GM19035 (cell line): ENCODE measurements at regions not wholly inside any gene's neighbourhood (a gene's known extent, or its start where the extent isn't known, plus 50 kb on each side); places are given as distances from the start of the nearest gene placed in this dataset.
"Not testable (repeated sequence)": the region's sequence is repeated elsewhere in the genome, so short reads cannot be mapped to it uniquely, and the experiment has no call there.

Experiments
- ATAC-seq: cut with Tn5 transposase; IDR thresholded peaks from one replicate; pipeline ENCODE4 v1.9.1; 2021; ENCODE audit not compliant: unreplicated experiment

DNA sequence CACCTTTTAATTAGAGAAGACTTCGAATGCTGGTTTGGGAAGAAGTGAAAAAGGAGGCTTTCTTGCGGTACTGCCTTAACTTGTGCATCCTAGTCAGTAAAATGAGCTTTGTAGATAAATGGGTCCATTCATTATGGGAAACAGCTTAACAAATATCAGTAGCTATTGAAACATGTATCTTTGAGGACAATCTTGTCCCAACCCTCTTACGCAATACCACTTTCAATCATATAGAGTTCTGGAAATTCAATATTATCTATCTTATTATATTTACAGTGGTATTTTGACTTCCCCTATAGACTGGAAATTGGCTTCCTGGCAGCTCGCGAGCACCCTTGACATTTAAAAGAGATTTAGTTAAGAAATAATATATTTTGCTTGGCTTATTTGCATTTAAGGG is 565.8 kb upstream of the NUDT12 start:
- no peak for ATAC-seq

GRCh38 chr5:104126980-104127379 is 564.4 kb upstream of the NUDT12 start:
- ATAC-seq: no peak

- no peak for ATAC-seq
Observed at GRCh38 chr5:104119529-104119928, 556.9 kb upstream of the NUDT12 start.

- no peak for ATAC-seq
Observed at GRCh38 chr5:104111632-104112031, 549.0 kb upstream of the NUDT12 start.

- no peak for ATAC-seq
Observed at GRCh38 chr5:104096451-104096850, 533.9 kb upstream of the NUDT12 start.

GRCh38 chr5:104095527-104095926 is 532.9 kb upstream of the NUDT12 start:
- no peak for ATAC-seq

- no peak for ATAC-seq
Observed at GRCh38 chr5:104088876-104089778, 526.5 kb upstream of the NUDT12 start.

DNA sequence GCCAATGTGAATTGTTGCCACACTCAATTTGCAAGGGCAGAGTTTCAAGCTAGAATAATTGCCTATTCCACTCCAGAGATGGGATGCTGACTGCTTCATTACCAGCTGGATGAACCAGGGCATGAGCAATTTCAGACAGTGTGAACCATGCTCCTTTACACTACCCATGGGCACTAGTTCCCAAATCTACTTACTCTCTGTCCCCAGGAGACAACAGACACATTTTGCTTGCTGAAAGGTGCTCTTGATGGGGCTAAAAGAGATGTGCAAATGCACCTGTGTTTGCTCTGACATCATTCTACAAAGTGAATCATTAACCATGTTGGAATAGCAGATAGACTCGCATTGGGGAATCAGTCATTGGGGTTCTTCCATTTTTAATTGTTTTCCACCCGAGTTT is 522.3 kb upstream of the NUDT12 start:
- no peak for ATAC-seq

DNA sequence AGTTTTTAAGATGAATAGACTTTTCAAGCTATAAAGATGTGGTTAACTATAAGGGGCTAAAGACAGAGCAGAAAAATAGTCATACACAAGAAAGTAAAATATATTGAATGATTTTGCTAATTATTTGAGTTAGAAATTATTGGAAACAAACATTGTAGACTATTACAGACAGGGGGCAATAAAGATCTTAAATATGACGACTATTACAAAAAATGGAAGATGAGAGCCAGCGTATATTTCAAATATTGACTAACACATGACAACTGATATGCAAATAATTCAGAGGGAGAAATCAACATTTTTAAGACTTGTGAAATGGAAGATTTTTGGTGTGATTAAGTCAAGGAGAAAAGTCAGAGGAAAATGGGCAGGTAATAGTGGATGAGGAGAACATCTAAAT is 520.2 kb upstream of the NUDT12 start:
- no peak for ATAC-seq

- no peak for ATAC-seq
Observed at GRCh38 chr5:104081232-104081631, 518.6 kb upstream of the NUDT12 start.

DNA sequence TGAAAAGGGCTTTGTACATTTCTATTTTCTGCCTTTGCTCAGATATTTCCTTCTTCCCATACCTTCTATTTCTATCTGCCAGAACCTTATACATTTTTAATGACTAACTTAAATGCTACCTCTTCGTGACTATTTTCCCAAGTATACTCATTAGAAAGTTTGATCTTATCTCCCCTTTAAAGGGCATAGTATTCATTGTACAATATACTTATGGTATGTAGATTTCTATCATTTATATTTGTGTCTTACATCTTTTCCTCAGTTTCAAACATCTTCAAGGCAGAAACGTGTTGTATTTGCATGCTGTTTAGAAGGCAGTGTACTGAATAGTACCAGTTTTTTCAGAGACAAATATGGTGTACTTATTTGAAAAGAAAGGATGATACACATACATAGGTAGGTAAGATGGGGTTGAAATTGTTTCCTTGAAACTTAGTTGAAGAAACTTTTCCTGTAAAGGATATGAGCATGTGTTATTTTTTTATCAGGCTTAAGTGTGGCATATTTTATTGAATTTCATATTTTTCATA is 518.1 kb upstream of the NUDT12 start:
- no peak for ATAC-seq

DNA sequence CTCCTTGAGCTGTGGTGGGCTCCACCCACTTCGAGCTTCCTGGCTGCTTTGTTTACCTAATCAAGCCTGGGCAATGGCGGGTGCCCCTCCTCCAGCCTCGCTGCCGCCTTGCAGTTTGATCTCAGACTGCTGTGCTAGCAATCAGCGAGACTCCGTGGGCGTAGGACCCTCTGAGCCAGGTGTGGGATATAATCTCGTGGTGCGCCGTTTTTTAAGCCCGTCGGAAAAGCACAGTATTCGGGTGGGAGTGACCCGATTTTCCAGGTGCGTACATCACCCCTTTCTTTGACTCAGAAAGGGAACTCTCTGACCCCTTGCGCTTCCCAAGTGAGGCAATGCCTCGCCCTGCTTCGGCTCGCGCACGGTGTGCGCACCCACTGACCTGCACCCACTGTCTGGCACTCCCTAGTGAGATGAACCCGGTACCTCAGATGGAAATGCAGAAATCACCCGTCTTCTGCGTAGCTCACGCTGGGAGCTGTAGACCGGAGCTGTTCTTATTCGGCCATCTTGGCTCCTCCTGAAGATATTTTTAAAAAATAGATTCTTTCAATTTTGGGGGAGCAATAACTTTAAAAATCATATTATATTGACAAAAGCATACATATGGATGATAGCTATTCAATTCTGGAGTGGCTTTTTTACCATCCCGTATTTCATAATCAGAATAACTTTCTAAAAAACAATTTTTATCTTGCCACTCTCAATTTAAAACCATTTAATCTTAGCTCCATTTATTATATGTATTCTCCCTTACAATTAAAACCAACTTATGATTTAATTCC is 517.5 kb upstream of the NUDT12 start:
- not testable (repeated sequence) for ATAC-seq

- no peak for ATAC-seq
Observed at GRCh38 chr5:104071887-104072286, 509.3 kb upstream of the NUDT12 start.

- no peak for ATAC-seq
Observed at GRCh38 chr5:104062621-104063377, 500.2 kb upstream of the NUDT12 start.

DNA sequence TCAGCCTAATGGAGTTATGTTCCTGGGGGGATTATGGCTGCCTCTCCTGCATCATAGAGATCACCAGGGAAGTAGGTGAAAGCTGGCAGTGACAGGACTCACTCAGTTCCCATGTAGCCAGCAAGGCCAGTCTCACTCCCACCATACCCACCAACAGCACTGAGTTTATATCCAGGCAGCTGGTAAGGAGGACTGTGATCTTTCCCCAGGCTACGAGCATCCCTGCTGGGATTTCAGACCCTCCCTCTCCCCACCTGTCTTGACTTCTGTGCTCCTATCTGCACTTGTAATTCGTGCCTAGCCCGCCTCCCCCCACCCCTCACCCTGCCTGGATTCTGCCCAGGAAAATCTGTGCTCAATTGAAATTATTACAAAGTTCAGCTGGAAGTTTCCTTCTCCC is 499.1 kb upstream of the NUDT12 start:
- no peak for ATAC-seq

- ATAC-seq: no peak
Observed at GRCh38 chr5:104053353-104053649, 490.7 kb upstream of the NUDT12 start.

DNA sequence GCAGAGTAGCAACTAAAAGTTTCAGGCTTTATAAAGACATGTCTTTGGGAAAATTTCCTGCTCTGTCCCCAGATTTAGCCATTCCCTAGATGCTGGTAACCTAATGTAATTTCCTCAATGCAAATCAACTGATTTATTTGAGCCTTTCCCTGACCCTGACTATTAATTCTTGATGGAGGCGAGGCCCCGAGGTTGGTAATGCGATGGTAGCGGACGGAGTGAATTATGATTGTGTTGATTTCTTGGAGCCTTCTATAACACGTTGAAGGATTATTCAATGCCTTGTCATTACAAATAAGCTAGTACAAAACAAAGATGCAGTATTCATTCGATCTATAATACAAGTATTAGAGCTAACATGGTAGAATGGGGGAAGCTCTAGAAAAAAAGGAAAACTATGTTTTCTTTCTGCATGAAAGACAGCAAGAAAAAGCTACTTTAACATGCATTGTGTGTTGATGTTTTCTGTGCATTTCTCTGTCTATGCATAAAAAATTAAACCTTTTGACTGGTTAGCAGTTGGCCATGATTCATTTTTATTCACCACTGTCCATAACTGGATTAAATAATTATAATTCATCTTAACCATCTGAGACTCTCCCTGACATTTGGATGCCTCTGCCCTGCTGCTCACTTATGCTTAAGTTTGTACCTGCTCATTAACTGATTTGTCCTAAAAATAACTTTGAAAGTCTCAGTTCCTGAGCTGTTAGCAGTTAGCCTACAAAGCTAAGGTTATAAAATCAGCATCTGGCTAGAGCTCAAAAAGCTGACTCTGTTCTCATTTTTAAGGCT is 490.2 kb upstream of the NUDT12 start:
- ATAC-seq: no peak

- ATAC-seq: no peak
Observed at GRCh38 chr5:104050436-104050835, 487.8 kb upstream of the NUDT12 start.

GRCh38 chr5:104049752-104050151 is 487.2 kb upstream of the NUDT12 start:
- no peak for ATAC-seq

DNA sequence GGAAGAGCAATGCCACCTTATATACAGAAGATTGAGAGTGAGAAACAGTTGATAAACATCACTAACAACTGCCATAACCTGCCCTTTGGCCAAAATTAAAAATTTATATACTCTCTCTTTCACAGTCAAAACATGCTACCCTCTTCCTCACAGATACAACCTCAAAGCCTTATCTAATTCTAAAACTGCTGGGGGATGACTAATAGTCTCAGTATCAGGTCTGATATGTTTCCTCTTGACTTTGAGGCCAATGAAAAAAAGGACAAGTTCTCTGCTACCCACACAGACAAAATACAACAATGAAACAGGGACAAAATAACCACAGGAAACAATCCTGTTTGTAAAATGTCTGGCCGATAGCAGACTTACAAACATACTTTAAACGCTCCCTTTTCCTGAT is 485.6 kb upstream of the NUDT12 start:
- ATAC-seq: no peak

GRCh38 chr5:104045987-104046386 is 483.4 kb upstream of the NUDT12 start:
- no peak for ATAC-seq
